ENCODE measurements at regions not wholly inside any gene's neighbourhood (a gene's known extent, or its start where the extent isn't known, plus 50 kb on each side); places are given as distances from the start of the nearest gene placed in this dataset.

GRCh38 chr9:107886826-107887225 is 397.3 kb upstream of the KLF4 start:
- DNase-seq: no peak

- no peak for DNase-seq
Measured at GRCh38 chr9:107883496-107884124, 394.0 kb upstream of the KLF4 start.

GRCh38 chr9:107881626-107882300 is 392.2 kb upstream of the KLF4 start:
- DNase-seq: no peak

GRCh38 chr9:107878462-107878861 is 388.9 kb upstream of the KLF4 start:
- no peak for DNase-seq

GRCh38 chr9:107875571-107875980 is 386.0 kb upstream of the KLF4 start:
- no peak for DNase-seq

DNA sequence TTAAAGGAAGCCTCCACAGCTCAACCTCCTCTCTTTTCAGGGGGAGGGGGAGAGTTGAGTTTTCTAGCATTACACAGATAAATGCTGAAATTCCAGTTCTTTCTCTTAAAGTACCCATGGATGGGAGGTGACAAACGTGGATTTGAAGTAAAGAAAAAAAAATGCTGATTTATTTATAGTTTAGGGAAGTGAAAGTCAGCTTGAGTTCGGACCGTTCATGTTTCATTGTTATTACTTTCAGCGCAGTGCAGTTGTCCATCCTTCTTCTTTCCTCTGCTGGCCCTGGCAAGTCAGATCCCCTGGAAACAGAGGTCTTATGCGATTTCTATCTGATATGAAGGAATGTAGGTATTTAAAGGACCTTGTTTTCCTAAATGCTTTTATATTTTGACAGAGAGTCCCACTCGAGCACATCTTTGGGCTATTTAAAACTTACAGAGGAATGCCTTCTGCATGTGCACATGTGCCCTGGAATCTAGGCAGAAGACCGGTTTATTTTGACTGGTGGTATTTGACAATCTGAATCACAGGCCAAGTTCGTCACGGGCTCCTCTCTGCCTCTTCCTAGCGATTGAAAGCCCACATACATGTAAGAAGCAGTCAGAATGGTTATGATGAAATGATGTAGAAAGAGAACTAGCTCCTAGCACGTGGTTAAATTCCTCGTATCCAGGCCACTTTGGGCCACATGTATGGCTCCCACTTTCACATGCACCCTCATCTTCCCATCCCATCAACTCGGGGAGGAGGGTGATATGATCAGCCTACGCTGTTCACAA is 385.2 kb upstream of the KLF4 start:
- no peak for DNase-seq

- DNase-seq: no peak
Measured at GRCh38 chr9:107874137-107874536, 384.6 kb upstream of the KLF4 start.

GRCh38 chr9:107872457-107873192 is 383.1 kb upstream of the KLF4 start:
- no peak for DNase-seq

DNA sequence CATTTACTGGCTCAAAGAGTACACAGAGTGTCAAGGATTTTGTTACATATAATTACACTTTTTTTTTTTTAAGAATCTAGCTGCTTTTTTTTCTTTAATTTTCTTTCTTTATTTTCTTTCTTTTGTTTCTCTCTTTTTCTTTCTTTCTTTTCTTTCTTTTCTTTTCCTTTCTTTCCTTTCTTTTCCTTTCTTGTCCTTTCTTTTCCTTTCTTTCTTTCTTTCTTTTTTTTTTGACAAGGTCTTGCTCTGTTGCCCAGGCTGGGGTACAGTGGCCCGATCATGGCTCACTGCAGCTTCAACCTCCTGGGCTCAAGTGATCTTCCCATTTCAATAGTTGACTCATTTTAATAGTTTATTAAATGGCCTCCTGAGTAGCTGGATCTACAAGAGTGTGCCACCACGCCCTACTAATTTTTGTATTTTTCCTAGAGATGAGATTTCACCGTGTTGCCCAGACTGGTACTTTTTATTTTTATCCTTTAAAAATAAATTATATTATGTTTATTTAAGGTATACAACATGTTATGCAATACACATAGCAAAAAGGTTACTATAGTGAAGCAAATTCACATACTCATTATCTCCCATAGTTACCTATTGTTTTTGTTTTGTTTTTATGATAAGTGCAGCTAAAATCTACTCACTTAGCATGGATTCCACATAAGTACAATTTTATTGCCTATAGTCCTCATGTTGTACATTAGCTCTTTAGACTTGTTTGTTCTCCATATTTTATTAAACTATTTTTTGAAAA is 381.5 kb upstream of the KLF4 start:
- no peak for DNase-seq

GRCh38 chr9:107870221-107870620 is 380.7 kb upstream of the KLF4 start:
- no peak for DNase-seq

DNA sequence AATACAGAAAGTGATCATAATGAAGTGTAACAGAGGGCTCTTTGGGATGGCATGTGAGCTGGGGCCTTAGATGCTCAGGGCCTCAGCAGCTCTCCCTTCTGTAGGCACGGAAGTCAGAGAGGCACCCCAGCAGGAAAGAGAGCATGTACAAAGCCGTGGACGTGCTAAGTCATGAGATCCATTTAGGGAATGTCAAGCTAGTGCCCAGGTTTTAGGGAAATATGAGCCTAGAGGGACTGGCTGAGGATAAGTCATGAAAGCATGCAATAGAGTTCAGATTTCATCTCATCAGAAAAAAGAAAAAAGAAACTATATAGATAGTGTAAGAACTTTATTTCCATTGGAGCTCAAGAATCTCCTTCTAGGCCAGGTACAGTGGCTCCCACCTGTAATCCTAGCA is 379.5 kb upstream of the KLF4 start:
- DNase-seq: no peak

- DNase-seq: no peak
Measured at GRCh38 chr9:107868186-107868585, 378.6 kb upstream of the KLF4 start.

- no peak for DNase-seq
Measured at GRCh38 chr9:107867738-107868137, 378.2 kb upstream of the KLF4 start.

DNA sequence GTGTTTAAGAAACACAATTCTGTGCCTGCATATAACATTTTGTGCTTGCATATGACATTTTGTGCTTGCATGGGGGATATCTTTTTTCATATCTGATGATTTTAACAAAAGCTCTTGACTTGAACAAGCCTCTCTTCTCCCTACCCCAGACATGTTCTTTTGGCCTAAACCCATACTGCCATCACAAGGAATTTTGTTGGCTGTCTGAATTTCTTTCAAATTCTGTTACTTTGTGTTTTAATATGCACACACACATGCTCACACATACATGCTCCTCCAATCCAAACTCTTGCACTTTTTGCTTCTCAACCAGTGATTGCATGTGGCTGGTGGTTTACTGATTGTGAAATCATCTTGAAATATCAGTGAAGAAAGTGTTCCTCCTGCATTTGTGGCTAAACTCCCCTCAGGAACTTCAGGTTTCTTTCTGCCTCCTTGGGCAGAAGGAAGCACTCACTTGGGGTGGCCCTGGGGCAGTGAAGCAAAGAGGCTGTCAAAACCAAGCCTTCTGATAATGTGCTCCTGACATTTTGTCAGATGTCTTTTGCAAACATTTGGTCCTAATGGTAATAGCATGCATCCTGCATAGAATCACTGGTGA is 377.2 kb upstream of the KLF4 start:
- peak; percentile 44 for DNase-seq

DNA sequence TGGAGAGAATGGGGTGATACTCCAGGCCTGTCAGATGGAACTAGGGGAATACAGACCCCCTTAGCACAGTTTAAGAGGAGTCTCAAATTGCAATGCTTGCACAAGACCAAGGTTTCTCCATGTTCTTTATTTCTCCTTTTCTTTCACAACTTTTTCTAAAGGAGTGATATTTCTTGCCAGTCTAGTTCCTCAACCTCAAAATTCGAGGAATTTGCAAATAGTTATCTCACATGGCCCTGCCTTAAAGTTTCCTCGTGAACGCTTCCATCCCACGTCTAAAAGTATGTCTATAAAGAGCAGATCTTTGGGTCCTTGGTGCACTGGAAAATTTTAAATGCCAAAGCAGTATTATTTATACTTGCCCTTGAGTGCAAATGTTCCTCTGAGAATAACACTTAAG is 373.8 kb upstream of the KLF4 start:
- no peak for DNase-seq

GRCh38 chr9:107862881-107863280 is 373.3 kb upstream of the KLF4 start:
- DNase-seq: no peak

GRCh38 chr9:107862323-107862722 is 372.8 kb upstream of the KLF4 start:
- no peak for DNase-seq

GRCh38 chr9:107861075-107861474 is 371.5 kb upstream of the KLF4 start:
- DNase-seq: no peak

DNA sequence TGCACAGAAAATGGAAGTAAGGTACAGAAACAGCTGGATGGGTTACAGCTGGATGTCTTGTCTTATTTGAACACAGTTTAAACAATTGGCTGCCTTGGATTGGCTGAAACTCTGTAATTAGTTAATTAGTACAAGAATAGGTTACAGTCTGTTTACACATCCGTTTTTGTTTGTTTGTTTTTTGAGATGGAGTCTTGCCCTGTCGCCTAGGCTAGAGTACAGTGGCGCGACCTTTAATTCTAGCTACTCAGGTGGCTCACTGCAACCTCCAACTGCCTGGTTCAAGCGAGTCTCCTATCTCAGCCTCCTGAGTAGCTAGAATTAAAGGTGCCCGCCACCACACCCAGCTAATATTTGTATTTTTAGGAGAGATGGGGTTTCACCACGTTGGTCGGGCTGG is 368.7 kb upstream of the KLF4 start:
- no peak for DNase-seq

DNA sequence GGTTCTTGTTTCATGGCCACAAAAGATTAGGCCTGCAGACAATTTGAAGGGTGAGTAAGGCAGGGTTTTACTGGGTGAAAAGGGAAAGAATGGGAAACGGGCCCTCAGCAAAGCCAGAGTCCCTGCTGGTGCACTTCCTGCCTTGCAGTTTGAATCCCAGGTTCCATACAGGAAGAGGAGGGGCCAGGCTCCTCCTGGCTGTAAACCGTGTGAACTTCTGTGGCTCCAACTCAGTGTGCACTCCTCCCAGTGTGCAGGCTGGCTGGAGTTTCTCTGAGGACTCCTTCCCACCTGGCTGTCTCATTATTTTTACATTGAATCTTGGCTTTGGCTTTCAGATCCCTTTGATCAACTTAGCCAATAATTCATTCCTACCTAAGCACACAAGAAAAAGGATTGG is 367.1 kb upstream of the KLF4 start:
- no peak for DNase-seq

- no peak for DNase-seq
Measured at GRCh38 chr9:107855164-107855563, 365.6 kb upstream of the KLF4 start.

DNA sequence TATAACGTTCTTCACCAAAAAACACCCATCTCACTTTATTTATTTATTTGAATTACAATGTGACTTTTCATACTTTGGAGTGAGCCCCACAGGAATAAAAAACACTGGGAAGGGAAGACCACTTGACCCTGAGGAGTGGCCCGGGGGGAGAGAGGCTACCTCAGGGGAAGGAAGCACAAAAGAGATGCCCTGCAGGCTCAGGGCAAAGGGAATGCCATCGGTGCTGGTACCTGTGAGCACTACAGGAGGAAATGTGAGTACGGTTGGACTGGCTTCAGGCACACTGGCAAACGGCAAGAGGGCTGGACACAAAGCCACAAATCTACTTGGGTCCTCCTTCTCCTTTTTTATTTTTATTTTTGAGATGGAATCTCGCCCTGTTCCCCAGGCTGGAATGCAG is 363.9 kb upstream of the KLF4 start:
- DNase-seq: no peak
